ENCODE measurements at regions not wholly inside any gene's neighbourhood (a gene's known extent, or its start where the extent isn't known, plus 50 kb on each side); places are given as distances from the start of the nearest gene placed in this dataset.

DNA sequence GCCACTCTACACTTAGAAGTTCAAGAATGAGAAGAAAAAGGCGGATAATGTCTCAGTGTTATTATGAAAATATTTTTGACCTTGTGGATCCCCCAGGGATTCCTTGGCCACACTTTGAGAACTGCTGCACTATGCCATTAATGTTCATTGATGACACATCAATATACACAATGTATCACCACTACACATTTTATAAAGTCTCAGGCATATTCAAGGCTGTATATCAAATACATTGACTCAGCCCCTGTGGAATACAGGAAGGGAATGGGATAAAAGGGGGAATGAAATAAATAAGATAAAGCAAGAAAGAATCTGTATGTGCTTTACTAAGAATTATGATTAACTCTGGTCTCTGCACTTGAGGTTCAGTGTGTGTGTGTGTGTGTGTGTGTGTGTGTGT lies 69.1 kb downstream of the INHBB start:
- TF ChIP-seq, protein P1, sequence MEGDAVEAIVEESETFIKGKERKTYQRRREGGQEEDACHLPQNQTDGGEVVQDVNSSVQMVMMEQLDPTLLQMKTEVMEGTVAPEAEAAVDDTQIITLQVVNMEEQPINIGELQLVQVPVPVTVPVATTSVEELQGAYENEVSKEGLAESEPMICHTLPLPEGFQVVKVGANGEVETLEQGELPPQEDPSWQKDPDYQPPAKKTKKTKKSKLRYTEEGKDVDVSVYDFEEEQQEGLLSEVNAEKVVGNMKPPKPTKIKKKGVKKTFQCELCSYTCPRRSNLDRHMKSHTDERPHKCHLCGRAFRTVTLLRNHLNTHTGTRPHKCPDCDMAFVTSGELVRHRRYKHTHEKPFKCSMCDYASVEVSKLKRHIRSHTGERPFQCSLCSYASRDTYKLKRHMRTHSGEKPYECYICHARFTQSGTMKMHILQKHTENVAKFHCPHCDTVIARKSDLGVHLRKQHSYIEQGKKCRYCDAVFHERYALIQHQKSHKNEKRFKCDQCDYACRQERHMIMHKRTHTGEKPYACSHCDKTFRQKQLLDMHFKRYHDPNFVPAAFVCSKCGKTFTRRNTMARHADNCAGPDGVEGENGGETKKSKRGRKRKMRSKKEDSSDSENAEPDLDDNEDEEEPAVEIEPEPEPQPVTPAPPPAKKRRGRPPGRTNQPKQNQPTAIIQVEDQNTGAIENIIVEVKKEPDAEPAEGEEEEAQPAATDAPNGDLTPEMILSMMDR (IDR thresholded peaks at IDR 0.05; ENCODE audit: borderline replicate concordance, extremely low read depth, low read length, poor library complexity, severe bottlenecking): no peak
- no peak for TF ChIP-seq EZH2 (IDR thresholded peaks at IDR 0.05; ENCODE audit: borderline replicate concordance, low read depth, low read length, severe bottlenecking)
